Gastroesophageal sphincter (tissue), 4 donors: ENCODE measurements at regions not wholly inside any gene's neighbourhood (a gene's known extent, or its start where the extent isn't known, plus 50 kb on each side); places are given as distances from the start of the nearest gene placed in this dataset.

Experiments
- ATAC-seq: fragments of 150-250 bp; one replicate; pipeline ENCODE4 v1.9.1; 2016; ENCODE audit warnings: mild to moderate bottlenecking, moderate library complexity
- H3K27ac ChIP-seq, 4 donors: fragments of 200-600 bp; sonication (generic) in 3 of 4; 1 replicate in 3 of 4; 2 replicates in 1 of 4; pipeline ENCODE4 v1.5.1; 2016 to 2019
- H3K27me3 ChIP-seq: fragments of 200-600 bp; sonication (generic); one replicate; pipeline ENCODE4 v1.5.1; 2019
- H3K36me3 ChIP-seq, 2 donors: fragments of 200-600 bp; sonication (generic); one replicate each; pipeline ENCODE4 v1.5.1; 2019; ENCODE audit warnings: control low read depth in 1 of 2
- H3K4me1 ChIP-seq, 3 donors: fragments of 200-600 bp; sonication (generic); 1 replicate in 2 of 3; 2 replicates in 1 of 3; pipeline ENCODE4 v1.5.1; 2016 to 2019; ENCODE audit warnings: control low read depth in 2 of 3
- H3K4me3 ChIP-seq, 2 donors: fragments of 200-600 bp; sonication (generic); one replicate each; pipeline ENCODE4 v1.5.1; 2019; ENCODE audit warnings: mild to moderate bottlenecking in 1 of 2, moderate library complexity in 1 of 2
- H3K9me3 ChIP-seq, 3 donors: fragments of 200-600 bp; sonication (generic); one replicate each; pipeline ENCODE4 v1.5.1; 2017 to 2019; ENCODE audit warnings: control low read depth in 2 of 3
- CTCF ChIP-seq, 4 experiments: fragments of 200-600 bp in 2 of 4; fragments of 450-650 bp in 2 of 4; sonication (generic) in 1 of 4; IDR thresholded peaks; one replicate each; pipeline ENCODE4 v1.5.1; 2017 to 2019; ENCODE audit warnings: antibody characterized with exemption in 4 of 4, mild to moderate bottlenecking in 2 of 4, moderate library complexity in 2 of 4
- EP300 ChIP-seq: sonication (generic); formaldehyde crosslinking; IDR thresholded peaks from one replicate; pipeline ENCODE4 v1.6.1; 2017; ENCODE audit warnings: antibody characterized with exemption, mild to moderate bottlenecking
- POLR2A ChIP-seq, 2 donors: fragments of 450-650 bp; IDR thresholded peaks; one replicate each; pipeline ENCODE4 v1.6.1; 2017; ENCODE audit warnings: antibody characterized with exemption in 2 of 2, mild to moderate bottlenecking in 2 of 2, moderate library complexity in 1 of 2
- POLR2AphosphoS5 ChIP-seq: sonication (generic); formaldehyde crosslinking; IDR thresholded peaks from one replicate; pipeline ENCODE4 v1.6.1; 2017; ENCODE audit warnings: antibody characterized with exemption
- WGBS, 2 donors: methylation state at CpG; one replicate each; pipeline ENCODE4 v1.1.5; 2018; ENCODE audit warnings: low coverage in 1 of 2; 5-methylcytosine and 5-hydroxymethylcytosine counted together

DNA sequence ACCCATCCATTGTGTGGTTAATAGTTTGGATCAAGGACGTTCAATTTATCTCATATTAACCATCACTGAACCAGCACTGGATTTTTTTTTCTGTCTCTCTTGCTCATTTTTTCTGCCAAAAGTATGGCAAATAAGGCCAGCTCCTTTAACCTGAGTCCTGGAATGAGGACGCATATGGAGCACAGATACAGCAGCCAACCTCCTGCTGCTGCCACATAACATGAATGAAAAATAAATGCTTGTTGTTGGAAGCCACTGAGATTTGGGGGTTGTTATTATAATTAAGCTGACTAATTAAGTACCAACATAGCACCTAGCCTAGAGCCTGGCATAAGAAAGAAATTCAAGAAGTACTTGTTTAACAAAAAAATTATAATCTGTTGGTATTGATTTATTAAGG lies 335.3 kb upstream of the DUSP10 start:
- Histone ChIP-seq H3K36me3 (no peaks in the 10 kb centered on the region), H3K27me3 (no peaks in the 10 kb centered on the region), H3K4me1 (peaks cover 0 to 11% (median 0%) of the 10 kb centered on the region in 3 donors), H3K9me3 (no peaks in the 10 kb centered on the region), H3K4me3 (no peak overlapping the region), H3K27ac (no peak overlapping the region)
- no peak for TF ChIP-seq POLR2A (IDR thresholded peaks at IDR 0.05)
- 73 to 78% methylated on average over 2 of the region's 2 CpGs for WGBS, 2 donors
- ATAC-seq, result no peak

GRCh38 chr1:222074317-222074716 lies 332.4 kb upstream of the DUSP10 start:
- TF ChIP-seq EP300 (no peak), POLR2AphosphoS5 (no peak), POLR2A (IDR thresholded peaks at IDR 0.05) (no peak), CTCF (IDR thresholded peaks at IDR 0.05) (no peak)

GRCh38 chr1:222073307-222073995 lies 331.6 kb upstream of the DUSP10 start:
- WGBS, 2 donors, result 88% methylated on average over 1 of the region's 2 CpGs; no CpG with 5 or more reads in 1 of the 2 donors
- no peaks in the 10 kb centered on the region for H3K36me3 ChIP-seq
- TF ChIP-seq CTCF (IDR thresholded peaks at IDR 0.05) (no peak), POLR2AphosphoS5 (no peak), POLR2A (IDR thresholded peaks at IDR 0.05) (no peak), EP300 (no peak)
- no peaks in the 10 kb centered on the region for H3K27me3 ChIP-seq
- no peaks in the 10 kb centered on the region for H3K9me3 ChIP-seq
- ATAC-seq, result no peak
- H3K4me3 ChIP-seq, result no peak overlapping the region
- peaks cover 0 to 5% (median 0%) of the 10 kb centered on the region in 3 donors for H3K4me1 ChIP-seq
- H3K27ac ChIP-seq, result no peak overlapping the region

More at GRCh38 chr1:222074317-222074716, 332.4 kb upstream of the DUSP10 start:
- H3K36me3 ChIP-seq, result no peaks in the 10 kb centered on the region
- H3K4me1 ChIP-seq, result peaks cover 0 to 11% (median 0%) of the 10 kb centered on the region in 3 donors
- no peak overlapping the region for H3K27ac ChIP-seq
- no peaks in the 10 kb centered on the region for H3K9me3 ChIP-seq
- no peak overlapping the region for H3K4me3 ChIP-seq
- ATAC-seq, result no peak
- 73 to 83% methylated on average over 1 of the region's 1 CpG for WGBS, 2 donors
- H3K27me3 ChIP-seq, result no peaks in the 10 kb centered on the region

DNA sequence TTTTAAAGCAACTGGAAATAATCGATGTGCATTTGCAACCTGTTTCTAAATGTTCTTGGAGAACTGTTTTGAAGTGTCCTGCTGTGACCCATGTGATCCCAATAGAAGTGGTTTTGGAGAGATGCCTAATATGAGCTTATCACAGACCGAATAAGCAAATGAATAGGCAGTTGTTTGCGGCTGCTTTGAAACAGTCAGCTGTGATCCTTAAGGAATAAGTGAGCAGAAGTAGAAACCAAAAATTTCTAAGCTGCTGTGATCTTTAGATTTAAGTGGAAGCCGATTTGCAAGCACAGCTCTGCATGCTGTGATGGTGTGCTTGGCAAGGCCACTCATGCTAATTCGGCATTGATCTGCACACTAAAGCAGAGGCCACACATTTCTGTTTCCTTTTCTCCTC lies 329.5 kb upstream of the DUSP10 start:
- no peaks in the 10 kb centered on the region for H3K9me3 ChIP-seq
- ATAC-seq, result no peak
- no peaks in the 10 kb centered on the region for H3K27me3 ChIP-seq
- H3K36me3 ChIP-seq, result no peaks in the 10 kb centered on the region
- no peak overlapping the region for H3K4me3 ChIP-seq
- no peak overlapping the region for H3K27ac ChIP-seq
- WGBS, 2 donors, result 53 to 63% methylated on average over 5 of the region's 5 CpGs
- TF ChIP-seq POLR2AphosphoS5 (no peak), EP300 (no peak), POLR2A (IDR thresholded peaks at IDR 0.05) (no peak), CTCF (IDR thresholded peaks at IDR 0.05) (no peak)
- no peaks in the 10 kb centered on the region for H3K4me1 ChIP-seq

GRCh38 chr1:222068937-222069336 lies 327.0 kb upstream of the DUSP10 start:
- peaks cover 0 to 8% (median 0%) of the 10 kb centered on the region in 3 donors for H3K9me3 ChIP-seq
- no peak overlapping the region for H3K4me3 ChIP-seq
- no peak overlapping the region for H3K27ac ChIP-seq
- no peak for TF ChIP-seq POLR2A (IDR thresholded peaks at IDR 0.05)
- no peak for TF ChIP-seq EP300
- no peak for TF ChIP-seq CTCF (IDR thresholded peaks at IDR 0.05)
- TF ChIP-seq POLR2AphosphoS5, result no peak
- no peaks in the 10 kb centered on the region for H3K36me3 ChIP-seq
- H3K4me1 ChIP-seq, result no peaks in the 10 kb centered on the region
- H3K27me3 ChIP-seq, result no peaks in the 10 kb centered on the region
- ATAC-seq, result no peak
